Superior temporal gyrus (tissue), 1 donor: ENCODE measurements at regions not wholly inside any gene's neighbourhood (a gene's known extent, or its start where the extent isn't known, plus 50 kb on each side); places are given as distances from the start of the nearest gene placed in this dataset.

ENCODE experiments used
- DNase-seq: peaks from one replicate; pipeline ENCODE4 v3.0.0-alpha.2; 2016; ENCODE audit errors: extremely low spot score

GRCh38 chr16:85360323-85361277 is 248.3 kb upstream of the CIBAR2 start:
- DNase-seq, result no peak

- DNase-seq, result no peak
Measured at GRCh38 chr16:85361441-85362118, 249.3 kb upstream of the CIBAR2 start.

- DNase-seq, result no peak
Measured at GRCh38 chr16:85362443-85362842, 250.2 kb upstream of the CIBAR2 start.

- no peak for DNase-seq
Measured at GRCh38 chr16:85363427-85363826, 249.7 kb upstream of the GSE1 start.

GRCh38 chr16:85363881-85364280 is 249.2 kb upstream of the GSE1 start:
- DNase-seq, result no peak

GRCh38 chr16:85364323-85365040 is 248.6 kb upstream of the GSE1 start:
- DNase-seq, result no peak

GRCh38 chr16:85365120-85365519 is 248.0 kb upstream of the GSE1 start:
- DNase-seq, result no peak

- DNase-seq, result no peak
Measured at GRCh38 chr16:85366031-85366763, 246.9 kb upstream of the GSE1 start.

GRCh38 chr16:85367485-85367884 is 245.6 kb upstream of the GSE1 start:
- DNase-seq, result no peak

GRCh38 chr16:85369060-85369459 is 244.1 kb upstream of the GSE1 start:
- DNase-seq, result no peak

GRCh38 chr16:85369741-85370528 is 243.2 kb upstream of the GSE1 start:
- DNase-seq, result no peak

GRCh38 chr16:85370543-85370880 is 242.6 kb upstream of the GSE1 start:
- no peak for DNase-seq

- no peak for DNase-seq
Measured at GRCh38 chr16:85370881-85371651, 242.1 kb upstream of the GSE1 start.

GRCh38 chr16:85371948-85372347 is 241.2 kb upstream of the GSE1 start:
- DNase-seq, result no peak

- DNase-seq, result no peak
Measured at GRCh38 chr16:85372627-85373372, 240.3 kb upstream of the GSE1 start.

GRCh38 chr16:85373741-85374570 is 239.2 kb upstream of the GSE1 start:
- DNase-seq, result no peak

- DNase-seq, result no peak
Measured at GRCh38 chr16:85374571-85374872, 238.6 kb upstream of the GSE1 start.

- DNase-seq, result no peak
Measured at GRCh38 chr16:85375282-85375681, 237.8 kb upstream of the GSE1 start.
